ENCODE measurements at regions not wholly inside any gene's neighbourhood (a gene's known extent, or its start where the extent isn't known, plus 50 kb on each side); places are given as distances from the start of the nearest gene placed in this dataset.
"Not testable (repeated sequence)": the region's sequence is repeated elsewhere in the genome, so short reads cannot be mapped to it uniquely, and the experiment has no call there.

DNA sequence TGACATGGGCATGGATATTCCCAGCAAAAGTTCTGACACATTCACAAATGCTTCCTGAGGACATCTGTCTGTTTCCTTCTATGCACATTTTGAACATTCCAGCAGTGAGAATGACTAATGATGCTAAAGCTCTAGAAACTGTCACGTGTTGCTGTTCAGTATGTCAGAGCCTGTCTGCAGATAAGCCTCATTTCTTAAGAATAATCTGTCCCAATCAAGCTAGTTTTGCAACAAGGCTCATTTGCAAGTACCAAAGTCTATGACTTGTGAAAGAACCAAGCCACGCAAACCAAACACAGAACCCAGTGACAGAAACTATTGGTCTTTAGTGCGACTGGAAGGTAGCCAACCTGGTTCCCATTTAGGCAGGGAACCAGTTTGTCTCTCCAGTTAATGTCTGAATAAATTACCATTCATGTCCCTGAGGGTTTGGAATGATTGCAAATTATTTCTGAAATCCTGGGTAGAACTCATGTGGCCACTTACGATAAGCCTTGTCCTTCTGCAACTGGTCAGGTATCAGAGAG is 178.5 kb downstream of the C9orf152 start:
- no peak for DNase-seq

DNA sequence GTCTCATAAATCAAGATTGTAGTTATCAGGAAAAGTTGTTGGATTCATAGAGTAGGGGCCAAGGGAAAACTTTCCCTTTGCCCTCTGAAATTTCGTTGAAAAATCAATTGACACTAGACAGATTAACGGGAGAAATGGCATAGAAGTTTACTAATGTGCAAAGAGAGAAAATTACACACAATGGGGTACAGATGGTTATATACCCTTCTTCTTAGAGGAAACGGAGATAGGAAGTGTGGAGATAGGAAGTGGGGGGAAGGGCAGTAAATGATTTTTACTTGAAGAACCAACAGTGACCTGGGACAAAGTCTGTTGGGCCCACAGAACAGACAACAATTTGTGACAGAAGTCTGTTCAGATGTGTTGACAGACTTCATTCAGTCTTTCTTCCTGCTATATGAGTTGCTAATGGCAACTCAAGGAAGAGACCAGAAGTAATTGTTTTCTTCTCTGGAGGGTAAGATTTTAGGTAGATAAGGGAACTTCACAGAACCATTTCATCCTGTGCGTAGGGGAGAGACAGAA is 177.9 kb downstream of the C9orf152 start:
- DNase-seq = no peak

GRCh38 chr9:110030632-110031031 is 177.3 kb downstream of the C9orf152 start:
- DNase-seq = no peak

GRCh38 chr9:110031511-110032173 is 176.3 kb downstream of the C9orf152 start:
- no peak for DNase-seq

- DNase-seq = not testable (repeated sequence)
These were observed 175.4 kb downstream of the C9orf152 start for GRCh38 chr9:110032532-110032931.

- no peak for DNase-seq
These were observed 174.1 kb downstream of the C9orf152 start for GRCh38 chr9:110033869-110034268.

DNA sequence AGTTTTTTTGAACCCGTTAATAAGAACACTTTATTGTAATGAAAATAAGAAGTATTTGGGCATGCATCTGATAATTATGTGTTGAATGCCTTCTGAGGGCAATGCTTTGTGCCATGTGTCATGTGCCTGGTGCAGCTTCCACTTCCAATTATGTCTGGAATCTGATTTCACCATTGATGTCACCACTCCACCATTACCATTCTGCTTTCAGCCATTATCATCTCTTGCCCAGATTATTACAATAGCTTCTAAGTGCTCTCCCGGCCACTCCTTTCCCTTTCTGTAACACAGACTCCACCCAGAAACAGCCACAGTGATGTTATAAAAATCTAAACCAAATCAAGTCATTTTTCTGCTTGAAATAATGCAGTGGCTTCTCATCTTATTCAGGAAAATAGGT is 171.7 kb downstream of the C9orf152 start:
- DNase-seq = no peak

DNA sequence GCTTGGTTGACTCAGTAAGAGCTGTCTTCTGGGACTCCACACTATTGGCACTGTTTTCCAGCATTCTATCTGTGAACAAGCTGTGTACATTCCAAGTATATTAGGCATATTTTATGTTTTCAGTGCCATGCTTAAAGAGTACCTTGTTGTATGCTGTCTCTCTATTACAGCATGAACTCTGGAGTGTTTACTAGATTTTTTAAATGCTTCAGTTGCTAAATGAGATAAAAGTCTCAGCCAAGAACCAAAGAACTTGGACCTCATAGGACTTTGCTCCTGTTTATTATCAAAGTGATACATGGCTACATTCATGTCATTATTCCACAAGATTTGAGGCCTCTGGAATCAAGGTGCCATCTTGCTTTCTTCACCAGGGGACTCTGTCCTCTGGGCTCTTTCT is 167.2 kb downstream of the C9orf152 start:
- no peak for DNase-seq

GRCh38 chr9:110041452-110041851 is 166.5 kb downstream of the C9orf152 start:
- no peak for DNase-seq

GRCh38 chr9:110047232-110047954 is 160.6 kb downstream of the C9orf152 start:
- no peak for DNase-seq

DNA sequence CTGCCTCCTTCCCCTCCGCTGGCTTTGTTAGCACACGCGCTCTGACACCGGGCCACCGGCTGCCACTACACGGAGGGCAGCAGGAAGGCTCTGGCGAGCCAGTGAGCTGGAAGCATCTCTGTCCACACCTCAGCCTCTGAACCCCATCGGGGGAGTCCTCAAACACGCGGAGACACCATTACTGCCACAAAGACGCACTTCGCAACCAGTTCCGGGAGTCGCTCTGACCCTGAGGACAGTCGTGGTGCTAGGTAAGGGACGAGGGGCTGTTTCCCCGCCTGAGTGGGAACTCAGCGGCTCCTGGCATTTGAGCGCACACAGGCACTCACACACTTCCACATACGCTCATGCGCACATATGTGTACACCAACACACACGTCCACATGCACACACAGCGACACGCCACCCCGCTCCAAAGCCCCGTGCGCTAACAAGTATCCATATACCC is 160.0 kb downstream of the C9orf152 start:
- DNase-seq = no peak

GRCh38 chr9:110048403-110048975 is 159.5 kb downstream of the C9orf152 start:
- DNase-seq = peak; percentile 67

DNA sequence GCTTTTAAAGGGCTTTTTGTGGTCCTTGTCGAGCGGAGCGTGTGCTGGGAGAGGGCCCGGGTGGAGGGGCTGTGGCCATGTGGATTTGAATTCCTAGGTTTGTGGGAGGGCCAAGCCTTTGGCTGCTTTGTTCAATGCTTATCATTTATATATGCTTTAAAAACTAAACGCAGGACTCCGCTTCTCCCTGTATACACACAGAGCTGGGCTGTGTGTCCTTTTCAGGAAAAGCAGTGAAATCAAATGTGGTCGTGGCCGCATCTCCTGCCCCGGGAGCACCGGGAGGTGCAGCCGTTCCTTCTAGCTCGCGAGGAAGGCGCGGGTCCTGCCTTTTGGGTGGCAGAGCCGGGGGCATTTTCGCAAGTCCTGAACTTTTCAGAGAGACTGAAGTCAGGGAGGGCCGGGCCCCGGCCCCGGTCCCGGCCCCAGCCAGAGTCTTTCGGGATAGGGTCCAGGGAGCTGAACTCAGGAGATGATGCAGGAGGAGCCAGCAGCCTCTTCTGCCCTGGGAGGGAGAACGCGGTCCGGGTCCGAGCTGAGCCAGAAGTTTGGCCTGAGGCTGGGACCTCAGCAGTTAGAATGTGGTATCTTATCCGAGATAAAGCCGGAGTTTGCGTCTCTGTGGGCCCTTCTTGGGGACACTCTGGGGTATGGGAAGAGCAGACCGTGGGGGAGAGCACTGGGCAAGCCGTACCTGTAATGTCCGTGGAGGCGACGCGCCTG is 158.8 kb downstream of the C9orf152 start:
- no peak for DNase-seq

- DNase-seq = no peak
These were observed 158.1 kb downstream of the C9orf152 start for GRCh38 chr9:110049699-110050450.

DNA sequence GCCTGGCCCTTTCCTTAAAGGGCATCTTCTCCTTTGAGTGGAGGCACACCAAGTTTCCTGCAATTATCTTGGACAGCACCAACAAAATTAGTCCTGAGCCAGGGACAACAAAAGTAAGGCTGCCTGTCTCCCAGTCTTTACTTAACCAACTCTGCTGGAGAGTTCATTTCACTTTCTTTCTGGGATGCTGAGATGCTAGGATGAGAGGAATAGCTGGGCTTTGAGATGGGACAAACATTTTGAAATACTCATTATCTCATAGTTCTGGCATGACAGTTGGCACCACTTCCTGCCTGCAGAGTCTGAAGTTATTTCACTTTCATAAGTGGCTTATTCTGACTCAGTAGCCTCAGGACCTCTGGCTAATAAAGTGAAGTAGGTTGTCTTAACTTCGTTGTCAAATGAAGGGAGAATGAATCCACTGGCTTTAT is 157.0 kb downstream of the C9orf152 start:
- DNase-seq = peak; percentile 49

DNA sequence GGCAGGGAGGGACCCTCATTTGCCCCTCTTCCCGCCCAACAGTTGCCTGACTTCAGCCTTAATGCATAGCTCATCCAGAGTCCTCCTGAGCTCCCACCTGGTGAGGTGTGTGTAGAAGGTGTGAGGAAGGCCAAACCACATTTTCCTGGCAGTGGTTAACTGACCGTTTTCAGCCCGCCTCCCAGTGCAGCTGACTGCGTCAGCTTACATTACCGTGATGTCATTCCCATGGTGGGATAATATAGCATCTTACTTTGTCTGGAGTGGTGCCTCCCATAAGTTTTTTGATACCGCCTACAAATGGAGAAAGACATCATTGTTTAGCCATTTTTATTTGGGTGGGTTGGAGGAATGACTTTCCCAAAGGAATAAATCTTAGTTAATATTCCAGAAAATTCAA is 151.9 kb downstream of the C9orf152 start:
- no peak for DNase-seq

DNA sequence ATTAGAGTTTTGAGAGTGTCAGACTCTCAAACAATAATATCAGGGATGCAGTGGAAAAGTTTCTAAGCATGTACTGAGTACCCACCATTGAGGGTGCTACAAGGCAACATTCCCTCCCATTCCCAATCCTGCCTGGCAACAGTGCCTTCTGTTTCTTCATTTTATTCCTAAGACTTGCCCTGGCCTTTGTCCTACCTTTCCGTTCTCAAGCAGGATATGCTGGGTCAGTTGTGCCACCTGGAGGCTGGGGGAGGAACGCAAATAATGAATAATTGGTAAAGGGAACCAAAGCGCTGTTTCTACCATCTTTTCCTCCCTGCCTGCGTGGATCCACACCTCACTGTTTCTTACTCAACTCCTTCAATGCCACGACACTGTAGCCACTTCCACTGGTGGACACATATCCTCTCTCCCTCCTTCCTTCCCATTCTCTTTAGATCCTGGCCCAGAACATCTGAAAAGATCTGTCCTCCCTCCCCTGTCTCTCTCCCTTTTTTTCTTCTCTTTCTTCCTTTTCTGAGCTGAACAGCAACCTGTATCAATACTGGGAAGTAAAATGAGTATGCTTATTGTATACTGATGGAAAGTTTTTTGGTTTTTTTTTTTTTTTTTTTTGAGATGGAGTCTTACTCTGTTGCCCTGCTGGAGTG is 149.5 kb downstream of the C9orf152 start:
- no peak for DNase-seq

- DNase-seq = no peak
These were observed 148.5 kb downstream of the C9orf152 start for GRCh38 chr9:110059461-110059860.

DNA sequence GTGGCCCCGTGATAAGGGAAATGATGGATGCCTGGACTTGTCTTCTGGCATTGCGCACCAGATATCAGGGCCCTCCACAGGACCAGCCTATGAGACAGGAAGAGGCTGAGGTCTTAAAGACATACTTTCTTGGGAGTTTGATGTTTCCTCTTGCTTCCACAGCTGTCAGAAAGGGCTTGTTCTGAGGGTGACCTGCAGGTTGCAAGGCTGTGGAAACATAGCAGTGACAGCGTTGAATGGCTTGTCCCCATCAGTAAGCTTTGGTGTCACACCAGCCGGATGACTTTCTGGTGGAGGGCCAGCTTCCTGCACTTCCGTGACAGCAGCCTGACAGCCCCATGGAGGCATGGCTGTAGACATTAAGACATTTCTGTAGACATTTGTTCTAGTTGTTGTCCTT is 143.2 kb downstream of the C9orf152 start:
- no peak for DNase-seq

DNA sequence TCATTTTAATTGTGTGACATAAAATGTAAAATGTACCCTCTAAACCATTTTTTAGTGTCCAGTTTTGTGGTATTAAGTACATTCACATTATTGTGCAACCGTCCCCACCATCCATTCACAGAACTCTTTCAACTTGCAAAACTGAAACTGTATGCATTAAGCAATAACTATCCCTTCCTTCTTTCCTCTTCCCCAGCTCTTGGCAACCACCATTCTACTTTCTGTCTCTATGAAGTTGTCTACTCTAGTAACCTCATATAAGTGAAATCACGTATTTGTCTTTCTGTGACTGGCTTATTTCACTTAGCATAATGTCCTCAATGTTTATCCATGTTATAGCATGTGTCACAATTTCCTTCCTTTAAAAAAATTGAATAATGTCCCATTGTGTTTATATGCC is 142.4 kb downstream of the C9orf152 start:
- DNase-seq = no peak

GRCh38 chr9:110066929-110067716 is 140.8 kb downstream of the C9orf152 start:
- no peak for DNase-seq

All from T1000 (cell line).